HG03159 (cell line): ENCODE measurements at regions not wholly inside any gene's neighbourhood (a gene's known extent, or its start where the extent isn't known, plus 50 kb on each side); places are given as distances from the start of the nearest gene placed in this dataset.
A peak's percentile ranks its signal among the peaks of the same experiment; 100 is the strongest.

Experiments
- ATAC-seq: cut with Tn5 transposase; IDR thresholded peaks from one replicate; pipeline ENCODE4 v1.9.1; 2021; ENCODE audit warnings: mild to moderate bottlenecking, moderate library complexity; ENCODE audit not compliant: unreplicated experiment

DNA sequence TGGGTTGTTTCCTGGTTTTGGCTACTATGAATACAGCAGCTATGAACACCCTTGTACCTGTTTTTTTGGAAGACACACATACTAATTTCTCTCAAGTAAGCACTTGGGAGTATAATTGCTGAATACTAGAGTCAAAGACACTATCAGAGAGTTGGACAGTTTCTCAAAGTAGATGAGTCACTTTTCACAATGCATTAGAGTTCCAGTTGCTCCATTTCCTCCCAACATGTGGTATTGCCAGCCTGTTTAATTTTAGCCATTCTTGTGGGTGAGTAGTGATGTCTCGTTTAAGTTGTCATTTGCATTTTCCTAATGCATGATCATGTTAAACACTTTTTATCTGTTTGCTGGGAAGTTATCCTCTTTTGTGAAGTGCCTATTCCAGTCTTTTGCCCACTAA is 81.6 kb upstream of the GDNF start:
- no peak for ATAC-seq

DNA sequence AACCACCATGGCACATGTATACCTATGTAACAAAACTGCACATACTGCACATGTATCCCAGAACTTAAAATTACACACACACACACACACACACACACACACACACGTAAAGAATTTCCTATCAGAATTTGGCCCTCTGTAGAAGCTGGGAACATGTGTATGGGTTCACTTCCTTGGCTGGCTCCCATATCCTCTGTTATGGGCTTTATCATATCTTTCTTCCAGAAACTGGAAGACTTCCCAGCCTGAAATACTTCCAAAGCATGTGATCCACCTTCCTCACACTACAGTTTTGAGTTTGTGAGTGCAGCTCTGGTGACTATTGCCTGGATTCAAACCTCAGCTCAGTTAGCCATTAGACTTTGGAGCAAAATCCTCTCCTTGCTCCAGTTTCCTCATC is 78.6 kb upstream of the GDNF start:
- no peak for ATAC-seq

DNA sequence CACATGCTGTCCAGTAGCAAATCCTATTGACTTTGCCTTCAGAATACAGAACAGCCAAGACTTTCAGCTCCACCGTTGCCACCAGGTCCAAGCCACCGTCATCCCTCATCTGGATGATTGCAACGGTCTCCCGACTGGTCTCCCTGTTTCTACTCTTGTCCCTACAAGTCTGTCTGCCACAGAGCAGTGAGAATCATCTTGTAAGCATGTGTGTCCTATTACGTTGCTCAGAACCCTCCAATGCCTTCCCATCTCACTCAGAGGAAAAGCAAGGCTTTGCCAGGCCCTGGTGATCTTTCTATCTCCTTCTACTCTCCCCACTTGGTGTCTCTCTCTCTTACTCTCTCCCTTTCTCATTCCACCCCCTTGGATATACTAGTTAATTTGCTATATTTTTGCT is 76.7 kb upstream of the GDNF start:
- no peak for ATAC-seq

- peak; percentile 76 for ATAC-seq
Observed at GRCh38 chr5:37915097-37915736, 75.4 kb upstream of the GDNF start.

DNA sequence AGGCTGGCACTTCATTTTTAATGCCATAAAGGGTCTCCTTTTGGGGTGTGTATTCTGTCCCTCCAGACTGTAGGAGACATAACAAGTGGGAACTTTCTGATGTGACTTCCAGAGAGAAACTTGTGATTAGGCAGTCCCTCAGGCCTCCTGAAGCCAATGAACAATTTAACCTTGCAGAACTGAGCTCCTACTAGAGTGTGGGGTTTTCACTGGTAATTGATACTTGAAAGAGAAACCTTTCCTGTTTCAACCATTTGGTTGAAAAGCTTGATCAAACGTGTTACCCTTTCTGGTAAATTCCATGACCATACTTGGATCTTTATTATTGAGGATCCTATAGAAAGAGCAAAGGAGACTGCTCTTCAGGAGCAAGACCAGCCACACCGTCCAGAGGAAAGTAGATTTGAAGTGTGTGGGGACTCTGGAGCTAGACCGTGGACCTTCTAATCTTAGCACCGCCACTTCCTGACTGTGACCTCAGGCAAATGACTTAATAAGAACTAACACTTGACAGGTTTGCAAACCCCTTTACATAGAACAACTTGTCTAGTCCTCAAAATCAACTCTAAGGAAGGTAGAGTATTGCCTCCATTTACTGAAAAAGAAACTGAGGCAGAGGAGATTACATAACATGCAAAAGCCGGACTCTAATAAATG is 69.9 kb upstream of the GDNF start:
- ATAC-seq: peak; percentile 76

DNA sequence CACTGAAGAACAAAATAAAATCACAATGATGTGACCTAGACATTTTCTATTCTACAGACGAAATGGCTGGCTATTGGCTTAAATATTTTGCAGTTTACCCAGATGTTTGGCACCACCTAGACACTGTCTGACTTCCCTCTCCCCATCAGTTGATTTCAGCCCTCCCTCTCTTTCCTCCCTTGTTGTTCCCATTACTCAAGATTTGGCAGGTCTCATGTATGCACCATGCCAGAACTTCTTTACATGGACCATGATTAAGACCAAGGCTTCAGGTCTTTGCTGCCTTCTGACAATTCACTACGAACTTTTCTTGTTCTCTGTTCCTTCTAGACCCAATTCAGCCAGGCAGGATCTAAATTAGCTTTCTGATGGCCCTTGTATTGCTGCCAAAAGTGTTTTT is 66.6 kb upstream of the GDNF start:
- ATAC-seq: no peak

GRCh38 chr5:37905230-37905629 is 65.4 kb upstream of the GDNF start:
- no peak for ATAC-seq

GRCh38 chr5:37902323-37902722 is 62.5 kb upstream of the GDNF start:
- ATAC-seq: no peak

DNA sequence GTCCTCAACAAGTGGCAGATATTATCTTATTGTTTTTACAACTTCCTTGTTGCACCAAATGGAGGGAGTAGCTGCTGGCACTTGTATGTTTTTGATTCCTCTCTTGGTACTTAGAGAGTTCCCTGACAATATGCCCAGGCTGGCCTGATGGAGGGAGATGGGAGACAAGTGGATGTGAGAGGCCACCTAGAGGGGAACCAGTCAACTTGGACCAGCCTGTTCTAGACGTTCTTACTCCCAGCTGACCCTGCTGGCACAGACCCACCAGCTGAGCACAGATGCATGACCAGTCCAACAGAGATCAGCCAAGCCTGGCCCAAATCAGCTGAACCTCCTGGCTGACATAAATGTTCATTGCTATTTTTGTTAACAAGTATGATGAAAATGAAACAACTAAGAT is 60.9 kb upstream of the GDNF start:
- ATAC-seq: no peak

DNA sequence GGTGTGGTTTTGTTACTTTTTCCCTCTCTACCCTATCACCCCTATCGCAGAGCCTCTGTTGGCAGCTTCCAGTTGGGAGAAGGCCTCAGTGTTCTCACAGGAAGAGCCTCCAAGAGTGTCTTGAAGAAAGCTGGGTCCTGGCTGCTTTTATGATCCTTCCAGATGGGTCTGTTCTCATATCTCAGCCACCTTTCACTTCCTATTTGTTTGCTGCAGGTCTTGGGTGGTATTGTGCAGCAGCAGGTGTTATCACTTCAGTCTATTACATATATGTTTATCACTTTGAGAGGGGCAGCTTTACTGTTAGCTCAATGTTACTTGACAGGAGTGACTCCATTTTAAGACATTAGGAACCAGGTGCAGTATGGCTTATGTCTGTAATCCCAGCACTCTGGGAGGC is 59.2 kb upstream of the GDNF start:
- no peak for ATAC-seq

- no peak for ATAC-seq
Observed at GRCh38 chr5:37896159-37896558, 56.3 kb upstream of the GDNF start.

- no peak for ATAC-seq
Observed at GRCh38 chr5:37893434-37894134, 53.7 kb upstream of the GDNF start.

DNA sequence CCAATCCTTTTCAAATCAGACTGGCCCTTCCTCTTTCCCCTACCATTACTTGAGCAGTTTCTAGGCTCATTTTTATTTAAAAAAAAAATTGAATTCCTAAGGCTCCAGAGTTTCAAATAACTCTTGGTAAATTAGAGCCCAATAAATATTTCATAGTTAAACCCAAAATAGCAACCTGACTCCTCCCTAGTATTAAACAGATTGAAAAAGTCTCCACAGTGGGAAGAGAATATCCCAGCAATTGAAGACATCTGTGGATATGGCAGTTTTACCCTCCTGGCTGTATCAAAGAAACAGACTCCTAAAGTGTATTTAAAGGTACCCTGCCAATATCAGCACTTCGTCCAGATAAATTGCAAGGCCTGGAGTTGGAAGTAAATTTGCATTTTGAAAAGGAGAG is 52.7 kb upstream of the GDNF start:
- no peak for ATAC-seq

DNA sequence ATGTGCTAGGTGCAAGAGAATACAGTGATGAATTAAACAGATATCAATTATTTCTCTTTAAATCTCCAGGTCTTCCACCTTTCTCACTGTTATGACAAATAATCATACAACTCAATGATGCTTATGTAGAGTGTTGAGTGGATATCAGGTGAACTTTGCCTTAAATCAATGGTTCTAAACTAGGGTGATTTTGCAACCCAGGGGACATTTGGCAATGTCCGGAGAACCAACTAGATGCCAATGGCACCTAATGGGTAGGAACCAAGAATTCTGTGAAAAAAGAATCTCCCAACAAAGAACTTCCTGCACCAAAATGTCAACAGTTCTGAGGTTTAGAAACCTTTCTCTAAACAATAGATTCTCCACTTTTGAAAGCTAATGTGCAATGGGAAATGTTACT is 52.0 kb upstream of the GDNF start:
- ATAC-seq: no peak

GRCh38 chr5:37889612-37890317 is 49.9 kb upstream of the GDNF start:
- ATAC-seq: no peak
